NB4 (cell line): ENCODE measurements at regions not wholly inside any gene's neighbourhood (a gene's known extent, or its start where the extent isn't known, plus 50 kb on each side); places are given as distances from the start of the nearest gene placed in this dataset.

Source experiments
- DNase-seq: peaks from one replicate; pipeline ENCODE4 v3.0.0; 2010; ENCODE audit warnings: low read depth
- H3K4me3 ChIP-seq: one replicate; pipeline ENCODE4 v1.5.1; 2011; ENCODE audit warnings: mild to moderate bottlenecking, low read depth, low read length, moderate library complexity
- MYC ChIP-seq: IDR thresholded peaks from 2 replicates; pipeline ENCODE4 v1.6.1; 2011; ENCODE audit warnings: low read depth, low read length
- POLR2A ChIP-seq: IDR thresholded peaks from 2 replicates; pipeline ENCODE4 v1.6.1; 2011; ENCODE audit warnings: mild to moderate bottlenecking; ENCODE audit not compliant: insufficient read length; ENCODE audit errors: extremely low read depth
- TF ChIP-seq, protein P1 (sequence below): IDR thresholded peaks from 2 replicates; pipeline ENCODE4 v1.6.1; 2011; ENCODE audit warnings: low read depth, low read length
- TF ChIP-seq, protein P2 (sequence below): IDR thresholded peaks from one replicate; pipeline ENCODE4 v1.5.1; 2012; ENCODE audit warnings: low read depth, low read length

DNA sequence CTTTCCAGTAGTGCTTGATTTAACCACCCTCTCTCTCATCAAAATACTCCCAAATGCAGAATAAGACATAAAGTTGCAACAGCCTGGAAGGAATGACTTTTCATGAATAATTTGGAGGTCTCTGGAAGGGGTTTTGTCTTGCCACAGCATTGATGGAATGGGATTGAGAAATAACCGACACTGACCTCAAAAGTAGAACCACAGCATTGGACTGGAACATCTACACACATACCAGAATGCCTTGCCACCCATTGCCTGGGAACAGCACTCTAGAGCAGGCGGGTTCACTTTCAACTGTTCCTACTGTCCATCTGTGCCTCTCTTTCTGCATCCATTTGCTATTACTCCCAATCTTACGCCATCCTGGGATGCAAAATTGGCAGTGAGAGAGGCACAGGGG, 149.1 kb upstream of the USP24 start:
- TF ChIP-seq, protein P1, sequence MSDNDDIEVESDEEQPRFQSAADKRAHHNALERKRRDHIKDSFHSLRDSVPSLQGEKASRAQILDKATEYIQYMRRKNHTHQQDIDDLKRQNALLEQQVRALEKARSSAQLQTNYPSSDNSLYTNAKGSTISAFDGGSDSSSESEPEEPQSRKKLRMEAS: no peak
- TF ChIP-seq POLR2A (no peak), MYC (no peak)
- TF ChIP-seq, protein P2, sequence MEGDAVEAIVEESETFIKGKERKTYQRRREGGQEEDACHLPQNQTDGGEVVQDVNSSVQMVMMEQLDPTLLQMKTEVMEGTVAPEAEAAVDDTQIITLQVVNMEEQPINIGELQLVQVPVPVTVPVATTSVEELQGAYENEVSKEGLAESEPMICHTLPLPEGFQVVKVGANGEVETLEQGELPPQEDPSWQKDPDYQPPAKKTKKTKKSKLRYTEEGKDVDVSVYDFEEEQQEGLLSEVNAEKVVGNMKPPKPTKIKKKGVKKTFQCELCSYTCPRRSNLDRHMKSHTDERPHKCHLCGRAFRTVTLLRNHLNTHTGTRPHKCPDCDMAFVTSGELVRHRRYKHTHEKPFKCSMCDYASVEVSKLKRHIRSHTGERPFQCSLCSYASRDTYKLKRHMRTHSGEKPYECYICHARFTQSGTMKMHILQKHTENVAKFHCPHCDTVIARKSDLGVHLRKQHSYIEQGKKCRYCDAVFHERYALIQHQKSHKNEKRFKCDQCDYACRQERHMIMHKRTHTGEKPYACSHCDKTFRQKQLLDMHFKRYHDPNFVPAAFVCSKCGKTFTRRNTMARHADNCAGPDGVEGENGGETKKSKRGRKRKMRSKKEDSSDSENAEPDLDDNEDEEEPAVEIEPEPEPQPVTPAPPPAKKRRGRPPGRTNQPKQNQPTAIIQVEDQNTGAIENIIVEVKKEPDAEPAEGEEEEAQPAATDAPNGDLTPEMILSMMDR: no peak
- no peak for DNase-seq
- no peak overlapping the region for H3K4me3 ChIP-seq

DNA sequence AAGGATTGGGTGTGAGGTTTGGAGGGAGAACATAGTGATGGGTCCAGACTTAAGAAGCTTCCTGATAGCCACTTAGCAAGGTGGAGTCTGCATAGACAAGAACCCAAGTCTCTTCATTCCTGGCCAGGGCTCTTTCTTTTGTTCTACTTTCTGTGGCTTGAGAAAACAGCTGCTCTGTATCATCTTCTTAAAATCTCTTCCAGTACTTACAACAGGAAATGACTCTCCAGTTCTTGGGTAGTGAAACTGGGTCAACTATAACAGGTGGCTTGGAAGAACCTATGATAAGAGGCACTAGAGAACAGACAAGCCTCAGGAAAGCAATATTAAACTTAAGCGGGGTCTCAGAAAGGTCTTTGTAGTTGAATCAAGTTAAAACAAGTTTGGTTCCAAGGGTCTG, 148.1 kb upstream of the USP24 start:
- TF ChIP-seq, protein P2: no peak
- no peak for TF ChIP-seq POLR2A
- TF ChIP-seq MYC: no peak
- TF ChIP-seq, protein P1: no peak
- no peak overlapping the region for H3K4me3 ChIP-seq
- DNase-seq: no peak

DNA sequence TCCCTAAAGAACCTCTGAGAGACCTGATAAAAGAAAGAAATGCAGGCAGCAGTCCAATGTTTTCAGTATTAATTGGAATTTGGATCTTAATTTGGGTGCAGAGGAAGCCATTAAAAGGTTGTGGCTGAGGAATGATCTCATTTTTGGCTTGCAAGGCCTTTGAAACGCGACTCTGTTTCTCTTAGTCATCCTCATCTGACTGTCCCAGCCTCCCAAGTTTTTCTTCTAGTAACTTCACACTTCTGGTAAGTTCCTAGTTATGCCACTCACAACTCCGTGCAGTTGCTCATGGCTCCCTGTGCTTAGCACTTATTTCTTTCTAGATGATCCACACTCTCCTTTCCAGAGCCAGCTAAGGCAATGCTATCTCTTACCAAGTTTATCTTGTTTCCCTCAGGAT, 147.4 kb upstream of the USP24 start:
- TF ChIP-seq, protein P2: no peak
- no peak for TF ChIP-seq MYC
- no peak for TF ChIP-seq POLR2A
- TF ChIP-seq, protein P1: no peak
- DNase-seq: no peak
- H3K4me3 ChIP-seq: no peak overlapping the region

DNA sequence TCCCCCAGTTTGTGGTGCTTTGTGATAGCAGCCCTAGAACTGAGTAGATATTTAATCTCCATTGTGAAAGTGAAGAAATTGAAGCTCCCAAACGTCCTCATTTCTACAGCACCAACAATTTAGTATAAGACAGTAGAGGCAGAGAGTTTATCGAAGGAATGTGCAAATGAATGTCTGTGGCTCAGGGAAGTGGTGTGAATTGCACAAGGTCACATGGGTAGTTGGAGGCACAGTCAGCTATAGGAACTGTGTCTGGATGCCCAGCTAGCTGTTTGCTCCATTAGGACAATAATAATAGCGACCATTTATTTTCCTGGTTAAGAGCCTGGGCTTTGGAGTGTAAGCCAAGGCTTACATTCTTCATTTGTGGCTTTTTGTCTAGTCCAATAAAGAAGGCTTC, 144.4 kb upstream of the USP24 start:
- no peak for DNase-seq
- TF ChIP-seq MYC: no peak
- TF ChIP-seq, protein P2: no peak
- TF ChIP-seq POLR2A: no peak
- TF ChIP-seq, protein P1: no peak

DNA sequence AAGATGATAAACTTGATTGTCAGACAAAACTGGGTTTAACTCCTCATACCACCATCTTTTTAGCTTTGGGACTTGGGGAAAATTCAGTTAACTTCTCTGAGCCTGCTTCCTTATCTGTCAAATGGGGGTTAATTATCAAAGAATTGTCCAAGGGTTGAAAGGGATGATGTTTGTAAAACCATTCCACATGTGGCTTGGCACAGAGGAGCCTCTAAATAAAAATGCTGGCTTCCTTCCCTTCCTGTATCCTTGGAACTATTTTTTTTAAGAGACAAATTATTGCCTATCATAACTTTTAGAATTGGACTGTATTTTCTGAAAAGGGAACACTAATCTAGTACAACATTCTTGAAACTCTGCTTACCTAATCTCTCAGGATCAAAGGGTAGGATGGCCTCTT, 143.4 kb upstream of the USP24 start:
- H3K4me3 ChIP-seq: no peak overlapping the region
- no peak for DNase-seq
- TF ChIP-seq, protein P1: no peak
- TF ChIP-seq, protein P2: no peak
- TF ChIP-seq MYC (no peak), POLR2A (no peak)

More for the DNA sequence above, 144.4 kb upstream of the USP24 start:
- no peak overlapping the region for H3K4me3 ChIP-seq

DNA sequence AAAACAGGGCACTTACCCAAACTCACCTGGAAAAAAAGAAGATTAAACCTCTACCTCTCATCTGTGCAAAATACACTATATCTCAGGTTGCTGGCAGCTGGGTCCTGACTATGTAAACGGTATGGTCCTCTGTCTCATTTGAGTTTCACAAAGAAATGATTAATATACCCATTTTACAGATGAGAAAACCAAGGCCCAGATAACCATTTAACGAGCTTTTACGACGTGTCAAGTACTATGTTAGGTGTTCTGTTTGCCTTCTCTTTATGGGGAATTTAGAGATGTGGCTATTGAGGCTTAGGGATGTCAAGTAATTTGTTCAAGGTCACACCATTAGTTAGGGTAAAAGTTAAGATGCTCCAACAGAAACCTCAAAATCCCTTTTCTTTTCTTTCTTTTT, 140.4 kb upstream of the USP24 start:
- no peak for DNase-seq
- no peak overlapping the region for H3K4me3 ChIP-seq
- TF ChIP-seq, protein P1: no peak
- TF ChIP-seq, protein P2: no peak
- TF ChIP-seq MYC: no peak
- TF ChIP-seq POLR2A: no peak
